ENCODE measurements at regions not wholly inside any gene's neighbourhood (a gene's known extent, or its start where the extent isn't known, plus 50 kb on each side); places are given as distances from the start of the nearest gene placed in this dataset.

DNA sequence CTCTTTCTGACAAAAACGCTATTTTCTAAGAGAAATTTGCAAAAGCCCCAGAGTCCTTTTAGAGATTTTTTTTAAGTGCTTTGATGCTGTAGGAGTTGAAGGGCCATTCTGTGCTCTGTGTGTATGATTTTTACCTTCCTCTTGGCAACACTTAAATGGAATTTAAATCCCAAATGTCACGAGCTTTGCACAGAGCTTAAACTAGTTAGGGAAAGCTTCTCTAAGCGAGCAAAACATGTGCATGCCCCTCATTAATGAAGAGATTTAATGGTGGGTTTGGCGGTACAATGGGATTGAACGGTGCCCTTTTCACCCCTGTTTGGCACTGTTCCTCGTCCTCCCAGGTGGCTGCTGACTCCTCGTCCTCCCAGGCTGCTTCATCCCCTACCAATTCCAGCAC lies 220.7 kb downstream of the DRD1 start:
- ATAC-seq, result no peak
- TF ChIP-seq, protein P1, sequence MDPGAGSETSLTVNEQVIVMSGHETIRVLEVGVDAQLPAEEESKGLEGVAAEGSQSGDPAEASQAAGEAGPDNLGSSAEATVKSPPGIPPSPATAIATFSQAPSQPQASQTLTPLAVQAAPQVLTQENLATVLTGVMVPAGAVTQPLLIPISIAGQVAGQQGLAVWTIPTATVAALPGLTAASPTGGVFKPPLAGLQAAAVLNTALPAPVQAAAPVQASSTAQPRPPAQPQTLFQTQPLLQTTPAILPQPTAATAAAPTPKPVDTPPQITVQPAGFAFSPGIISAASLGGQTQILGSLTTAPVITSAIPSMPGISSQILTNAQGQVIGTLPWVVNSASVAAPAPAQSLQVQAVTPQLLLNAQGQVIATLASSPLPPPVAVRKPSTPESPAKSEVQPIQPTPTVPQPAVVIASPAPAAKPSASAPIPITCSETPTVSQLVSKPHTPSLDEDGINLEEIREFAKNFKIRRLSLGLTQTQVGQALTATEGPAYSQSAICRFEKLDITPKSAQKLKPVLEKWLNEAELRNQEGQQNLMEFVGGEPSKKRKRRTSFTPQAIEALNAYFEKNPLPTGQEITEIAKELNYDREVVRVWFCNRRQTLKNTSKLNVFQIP (CRISPR knock-in tag; IDR thresholded peaks at IDR 0.05; ENCODE audit: borderline replicate concordance, low read depth), result no peak
- no peak for TF ChIP-seq ESRRG (CRISPR knock-in tag; IDR thresholded peaks at IDR 0.05)
- TF ChIP-seq, protein P2, sequence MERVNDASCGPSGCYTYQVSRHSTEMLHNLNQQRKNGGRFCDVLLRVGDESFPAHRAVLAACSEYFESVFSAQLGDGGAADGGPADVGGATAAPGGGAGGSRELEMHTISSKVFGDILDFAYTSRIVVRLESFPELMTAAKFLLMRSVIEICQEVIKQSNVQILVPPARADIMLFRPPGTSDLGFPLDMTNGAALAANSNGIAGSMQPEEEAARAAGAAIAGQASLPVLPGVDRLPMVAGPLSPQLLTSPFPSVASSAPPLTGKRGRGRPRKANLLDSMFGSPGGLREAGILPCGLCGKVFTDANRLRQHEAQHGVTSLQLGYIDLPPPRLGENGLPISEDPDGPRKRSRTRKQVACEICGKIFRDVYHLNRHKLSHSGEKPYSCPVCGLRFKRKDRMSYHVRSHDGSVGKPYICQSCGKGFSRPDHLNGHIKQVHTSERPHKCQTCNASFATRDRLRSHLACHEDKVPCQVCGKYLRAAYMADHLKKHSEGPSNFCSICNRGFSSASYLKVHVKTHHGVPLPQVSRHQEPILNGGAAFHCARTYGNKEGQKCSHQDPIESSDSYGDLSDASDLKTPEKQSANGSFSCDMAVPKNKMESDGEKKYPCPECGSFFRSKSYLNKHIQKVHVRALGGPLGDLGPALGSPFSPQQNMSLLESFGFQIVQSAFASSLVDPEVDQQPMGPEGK (CRISPR knock-in tag; IDR thresholded peaks at IDR 0.05; ENCODE audit: borderline replicate concordance), result no peak
- TF ChIP-seq SNAI2 (CRISPR knock-in tag; IDR thresholded peaks at IDR 0.05), result no peak
- TF ChIP-seq, protein P3, sequence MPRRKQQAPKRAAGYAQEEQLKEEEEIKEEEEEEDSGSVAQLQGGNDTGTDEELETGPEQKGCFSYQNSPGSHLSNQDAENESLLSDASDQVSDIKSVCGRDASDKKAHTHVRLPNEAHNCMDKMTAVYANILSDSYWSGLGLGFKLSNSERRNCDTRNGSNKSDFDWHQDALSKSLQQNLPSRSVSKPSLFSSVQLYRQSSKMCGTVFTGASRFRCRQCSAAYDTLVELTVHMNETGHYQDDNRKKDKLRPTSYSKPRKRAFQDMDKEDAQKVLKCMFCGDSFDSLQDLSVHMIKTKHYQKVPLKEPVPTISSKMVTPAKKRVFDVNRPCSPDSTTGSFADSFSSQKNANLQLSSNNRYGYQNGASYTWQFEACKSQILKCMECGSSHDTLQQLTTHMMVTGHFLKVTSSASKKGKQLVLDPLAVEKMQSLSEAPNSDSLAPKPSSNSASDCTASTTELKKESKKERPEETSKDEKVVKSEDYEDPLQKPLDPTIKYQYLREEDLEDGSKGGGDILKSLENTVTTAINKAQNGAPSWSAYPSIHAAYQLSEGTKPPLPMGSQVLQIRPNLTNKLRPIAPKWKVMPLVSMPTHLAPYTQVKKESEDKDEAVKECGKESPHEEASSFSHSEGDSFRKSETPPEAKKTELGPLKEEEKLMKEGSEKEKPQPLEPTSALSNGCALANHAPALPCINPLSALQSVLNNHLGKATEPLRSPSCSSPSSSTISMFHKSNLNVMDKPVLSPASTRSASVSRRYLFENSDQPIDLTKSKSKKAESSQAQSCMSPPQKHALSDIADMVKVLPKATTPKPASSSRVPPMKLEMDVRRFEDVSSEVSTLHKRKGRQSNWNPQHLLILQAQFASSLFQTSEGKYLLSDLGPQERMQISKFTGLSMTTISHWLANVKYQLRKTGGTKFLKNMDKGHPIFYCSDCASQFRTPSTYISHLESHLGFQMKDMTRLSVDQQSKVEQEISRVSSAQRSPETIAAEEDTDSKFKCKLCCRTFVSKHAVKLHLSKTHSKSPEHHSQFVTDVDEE (CRISPR knock-in tag; IDR thresholded peaks at IDR 0.05), result no peak
- no peak for TF ChIP-seq ARNTL (CRISPR knock-in tag; IDR thresholded peaks at IDR 0.05; ENCODE audit: borderline replicate concordance, low read depth)
- no peak for TF ChIP-seq ZNF565 (CRISPR knock-in tag; conservative IDR thresholded peaks at IDR 0.05; ENCODE audit: low read depth)
- no peak for TF ChIP-seq ZC3H10 (CRISPR knock-in tag; IDR thresholded peaks at IDR 0.05)
- TF ChIP-seq, protein P4, sequence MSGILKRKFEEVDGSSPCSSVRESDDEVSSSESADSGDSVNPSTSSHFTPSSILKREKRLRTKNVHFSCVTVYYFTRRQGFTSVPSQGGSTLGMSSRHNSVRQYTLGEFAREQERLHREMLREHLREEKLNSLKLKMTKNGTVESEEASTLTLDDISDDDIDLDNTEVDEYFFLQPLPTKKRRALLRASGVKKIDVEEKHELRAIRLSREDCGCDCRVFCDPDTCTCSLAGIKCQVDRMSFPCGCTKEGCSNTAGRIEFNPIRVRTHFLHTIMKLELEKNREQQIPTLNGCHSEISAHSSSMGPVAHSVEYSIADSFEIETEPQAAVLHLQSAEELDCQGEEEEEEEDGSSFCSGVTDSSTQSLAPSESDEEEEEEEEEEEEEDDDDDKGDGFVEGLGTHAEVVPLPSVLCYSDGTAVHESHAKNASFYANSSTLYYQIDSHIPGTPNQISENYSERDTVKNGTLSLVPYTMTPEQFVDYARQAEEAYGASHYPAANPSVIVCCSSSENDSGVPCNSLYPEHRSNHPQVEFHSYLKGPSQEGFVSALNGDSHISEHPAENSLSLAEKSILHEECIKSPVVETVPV (CRISPR knock-in tag; IDR thresholded peaks at IDR 0.05), result no peak
- TF ChIP-seq GLIS3 (CRISPR knock-in tag; IDR thresholded peaks at IDR 0.05), result no peak

DNA sequence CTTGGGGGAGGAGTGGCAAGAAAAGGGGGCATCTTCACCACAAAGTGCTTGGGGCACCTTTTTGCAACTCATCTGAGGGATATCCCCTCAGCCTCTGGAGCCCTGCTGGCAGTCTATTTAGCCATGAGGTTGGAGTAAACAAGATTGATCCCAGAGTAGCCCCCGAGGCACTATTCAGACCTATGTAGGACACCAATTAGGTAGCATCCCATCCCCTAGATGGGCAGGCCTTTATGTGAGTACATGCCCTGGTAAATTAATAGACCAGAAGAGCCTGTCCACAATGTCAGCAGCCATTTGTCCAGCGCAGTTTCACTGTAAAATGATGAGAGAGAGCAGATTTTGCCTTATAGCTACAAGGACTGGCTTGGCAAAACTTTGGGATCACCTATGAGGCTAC lies 221.4 kb downstream of the DRD1 start:
- no peak for ATAC-seq
- TF ChIP-seq RARB (CRISPR knock-in tag; IDR thresholded peaks at IDR 0.05), result no peak
- no peak for TF ChIP-seq ZFP30 (CRISPR knock-in tag; IDR thresholded peaks at IDR 0.05)
- TF ChIP-seq, protein P3 (CRISPR knock-in tag; IDR thresholded peaks at IDR 0.05), result no peak
- no peak for TF ChIP-seq BACH2 (CRISPR knock-in tag; IDR thresholded peaks at IDR 0.05; ENCODE audit: borderline replicate concordance)
- TF ChIP-seq ZC3H10 (CRISPR knock-in tag; IDR thresholded peaks at IDR 0.05), result no peak
- no peak for TF ChIP-seq TOX (CRISPR knock-in tag; IDR thresholded peaks at IDR 0.05; ENCODE audit: borderline replicate concordance)
- TF ChIP-seq ZFP3 (CRISPR knock-in tag; IDR thresholded peaks at IDR 0.05), result no peak
- TF ChIP-seq, protein P2 (CRISPR knock-in tag; IDR thresholded peaks at IDR 0.05; ENCODE audit: borderline replicate concordance), result no peak
- TF ChIP-seq, protein P5, sequence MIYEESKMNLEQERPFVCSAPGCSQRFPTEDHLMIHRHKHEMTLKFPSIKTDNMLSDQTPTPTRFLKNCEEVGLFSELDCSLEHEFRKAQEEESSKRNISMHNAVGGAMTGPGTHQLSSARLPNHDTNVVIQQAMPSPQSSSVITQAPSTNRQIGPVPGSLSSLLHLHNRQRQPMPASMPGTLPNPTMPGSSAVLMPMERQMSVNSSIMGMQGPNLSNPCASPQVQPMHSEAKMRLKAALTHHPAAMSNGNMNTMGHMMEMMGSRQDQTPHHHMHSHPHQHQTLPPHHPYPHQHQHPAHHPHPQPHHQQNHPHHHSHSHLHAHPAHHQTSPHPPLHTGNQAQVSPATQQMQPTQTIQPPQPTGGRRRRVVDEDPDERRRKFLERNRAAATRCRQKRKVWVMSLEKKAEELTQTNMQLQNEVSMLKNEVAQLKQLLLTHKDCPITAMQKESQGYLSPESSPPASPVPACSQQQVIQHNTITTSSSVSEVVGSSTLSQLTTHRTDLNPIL (CRISPR knock-in tag; IDR thresholded peaks at IDR 0.05; ENCODE audit: low read depth), result no peak
- no peak for TF ChIP-seq CSDC2 (CRISPR knock-in tag; IDR thresholded peaks at IDR 0.05)
- TF ChIP-seq ARNTL (CRISPR knock-in tag; IDR thresholded peaks at IDR 0.05; ENCODE audit: borderline replicate concordance, low read depth), result no peak
- TF ChIP-seq, protein P4 (CRISPR knock-in tag; IDR thresholded peaks at IDR 0.05), result no peak
